ENCODE measurements at regions not wholly inside any gene's neighbourhood (a gene's known extent, or its start where the extent isn't known, plus 50 kb on each side); places are given as distances from the start of the nearest gene placed in this dataset.

GRCh38 chr4:156495091-156495490 lies 476.5 kb downstream of the PDGFC start:
- no TSS peak for BruUV-seq (replicated peaks)
- Histone ChIP-seq H3K4me2 (ENCODE audit: insufficient read depth, low read length) (no peak overlapping the region), H3K79me2 (ENCODE audit: control insufficient read depth, insufficient read depth, low read length) (no peaks in the 10 kb centered on the region), H3K36me3 (ENCODE audit: control insufficient read depth in 2 of 2, extremely low read depth in 1 of 2, insufficient read depth in 2 of 2, low read length in 2 of 2) (no peaks in the 10 kb centered on the region), H4K20me1 (replicated peaks; ENCODE audit: control insufficient read depth, extremely low read depth, insufficient read depth, low read length) (no peaks in the 10 kb centered on the region), H3K4me3 (replicated peaks in 1 of 3; ENCODE audit: insufficient read depth in 1 of 3, low read depth in 1 of 3, low read length in 3 of 3) (no peak overlapping the region), H3K9me3 (replicated peaks; ENCODE audit: control insufficient read depth, insufficient read depth, low read length) (no peaks in the 10 kb centered on the region), H2AFZ (ENCODE audit: low read depth, low read length) (no peak overlapping the region), H3K27me3 (ENCODE audit: control insufficient read depth in 2 of 2, insufficient read depth in 2 of 2, low read length in 2 of 2) (no peaks in the 10 kb centered on the region), H3K27ac (ENCODE audit: insufficient read depth, low read depth, low read length) (no peak overlapping the region), H3K9me1 (replicated peaks; ENCODE audit: control insufficient read depth, extremely low read depth, insufficient read depth, low read length) (no peaks in the 10 kb centered on the region), H3K4me1 (ENCODE audit: control insufficient read depth, extremely low read depth, insufficient read depth, low read length) (no peaks in the 10 kb centered on the region), H3K9ac (replicated peaks; ENCODE audit: extremely low read depth, insufficient read depth, low read length) (no peak overlapping the region)
- FAIRE-seq (no peak), DNase-seq (ENCODE audit: low read depth, low spot score) (no peak)
- TF ChIP-seq, protein P1, sequence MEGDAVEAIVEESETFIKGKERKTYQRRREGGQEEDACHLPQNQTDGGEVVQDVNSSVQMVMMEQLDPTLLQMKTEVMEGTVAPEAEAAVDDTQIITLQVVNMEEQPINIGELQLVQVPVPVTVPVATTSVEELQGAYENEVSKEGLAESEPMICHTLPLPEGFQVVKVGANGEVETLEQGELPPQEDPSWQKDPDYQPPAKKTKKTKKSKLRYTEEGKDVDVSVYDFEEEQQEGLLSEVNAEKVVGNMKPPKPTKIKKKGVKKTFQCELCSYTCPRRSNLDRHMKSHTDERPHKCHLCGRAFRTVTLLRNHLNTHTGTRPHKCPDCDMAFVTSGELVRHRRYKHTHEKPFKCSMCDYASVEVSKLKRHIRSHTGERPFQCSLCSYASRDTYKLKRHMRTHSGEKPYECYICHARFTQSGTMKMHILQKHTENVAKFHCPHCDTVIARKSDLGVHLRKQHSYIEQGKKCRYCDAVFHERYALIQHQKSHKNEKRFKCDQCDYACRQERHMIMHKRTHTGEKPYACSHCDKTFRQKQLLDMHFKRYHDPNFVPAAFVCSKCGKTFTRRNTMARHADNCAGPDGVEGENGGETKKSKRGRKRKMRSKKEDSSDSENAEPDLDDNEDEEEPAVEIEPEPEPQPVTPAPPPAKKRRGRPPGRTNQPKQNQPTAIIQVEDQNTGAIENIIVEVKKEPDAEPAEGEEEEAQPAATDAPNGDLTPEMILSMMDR (IDR thresholded peaks at IDR 0.05; ENCODE audit: extremely low read depth in 1 of 2, insufficient read depth in 1 of 2, low read depth in 1 of 2, low read length in 2 of 2) = no peak
- TF ChIP-seq POLR2A (IDR thresholded peaks at IDR 0.05; ENCODE audit: low read depth, low read length) = no peak
- TF ChIP-seq JUN (IDR thresholded peaks at IDR 0.05; ENCODE audit: borderline replicate concordance, insufficient read depth, insufficient read length, low read depth) = no peak
- no peak for TF ChIP-seq GATA2 (IDR thresholded peaks at IDR 0.05; ENCODE audit: insufficient read depth, insufficient read length, low read depth, low read length)
- intact Hi-C loops (cut with micrococcal nuclease) = no loop called here
- dilution Hi-C loops (cut with MboI; ENCODE audit: extremely low pct_ligation_motif_present, low sequenced_read_pairs) = no loop called here
- POLR2A ChIA-PET = no interaction called here
- CTCF ChIA-PET = interaction anchor here (0.7 kb wide), 1 partner anchor 13 kb away, joined by 3 read pairs; no protein-coding TSS in a partner anchor

DNA sequence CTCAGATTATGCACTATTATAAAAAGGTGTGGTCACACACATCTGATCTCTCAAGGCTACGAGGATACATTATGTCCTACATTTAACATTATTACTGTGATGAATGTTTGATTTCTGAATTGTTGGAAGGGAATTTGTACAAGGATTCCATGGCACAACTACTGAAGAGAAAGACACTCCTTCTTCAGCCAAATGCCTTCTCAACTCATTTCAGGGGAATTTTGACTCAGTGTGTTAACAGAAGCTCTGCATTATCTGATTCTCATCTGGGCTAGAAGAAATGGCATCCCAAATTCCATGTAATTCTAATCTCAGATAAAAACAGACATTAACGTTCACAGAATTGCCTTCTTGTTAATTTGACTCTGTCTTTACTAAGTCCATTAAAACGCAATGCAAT lies 477.7 kb downstream of the PDGFC start:
- ChIA-PET CTCF (no interaction called here), POLR2A (no interaction called here)
- H3K4me1 ChIP-seq (ENCODE audit: control insufficient read depth, extremely low read depth, insufficient read depth, low read length) = no peaks in the 10 kb centered on the region
- H3K27me3 ChIP-seq (ENCODE audit: control insufficient read depth in 2 of 2, insufficient read depth in 2 of 2, low read length in 2 of 2) = no peaks in the 10 kb centered on the region
- no peak overlapping the region for H3K4me3 ChIP-seq (replicated peaks in 1 of 3; ENCODE audit: insufficient read depth in 1 of 3, low read depth in 1 of 3, low read length in 3 of 3)
- H3K36me3 ChIP-seq (ENCODE audit: control insufficient read depth in 2 of 2, extremely low read depth in 1 of 2, insufficient read depth in 2 of 2, low read length in 2 of 2) = no peaks in the 10 kb centered on the region
- H3K9me3 ChIP-seq (replicated peaks; ENCODE audit: control insufficient read depth, insufficient read depth, low read length) = no peaks in the 10 kb centered on the region
- intact Hi-C loops (cut with micrococcal nuclease) = no loop called here
- BruUV-seq (replicated peaks) = no TSS peak
- dilution Hi-C loops (cut with MboI; ENCODE audit: extremely low pct_ligation_motif_present, low sequenced_read_pairs) = no loop called here
- H3K4me2 ChIP-seq (ENCODE audit: insufficient read depth, low read length) = no peak overlapping the region
- no peak for TF ChIP-seq POLR2AphosphoS5 (IDR thresholded peaks at IDR 0.05; ENCODE audit: insufficient read depth, low read depth, low read length)
- TF ChIP-seq EZH2 (IDR thresholded peaks at IDR 0.05; ENCODE audit: borderline replicate concordance, low read depth, low read length, severe bottlenecking) = no peak
- TF ChIP-seq JUN (IDR thresholded peaks at IDR 0.05; ENCODE audit: borderline replicate concordance, insufficient read depth, insufficient read length, low read depth) = no peak
- no peak for TF ChIP-seq FOS (IDR thresholded peaks at IDR 0.05; ENCODE audit: borderline replicate concordance, insufficient read depth, low read length)
- TF ChIP-seq, protein P1 (IDR thresholded peaks at IDR 0.05; ENCODE audit: extremely low read depth in 1 of 2, insufficient read depth in 1 of 2, low read depth in 1 of 2, low read length in 2 of 2) = no peak
- TF ChIP-seq GATA2 (IDR thresholded peaks at IDR 0.05; ENCODE audit: insufficient read depth, insufficient read length, low read depth, low read length) = no peak
- TF ChIP-seq, protein P2, sequence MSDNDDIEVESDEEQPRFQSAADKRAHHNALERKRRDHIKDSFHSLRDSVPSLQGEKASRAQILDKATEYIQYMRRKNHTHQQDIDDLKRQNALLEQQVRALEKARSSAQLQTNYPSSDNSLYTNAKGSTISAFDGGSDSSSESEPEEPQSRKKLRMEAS (IDR thresholded peaks at IDR 0.05; ENCODE audit: insufficient read depth, insufficient read length) = no peak
- TF ChIP-seq POLR2A (IDR thresholded peaks at IDR 0.05; ENCODE audit: low read depth, low read length) = no peak
- TF ChIP-seq MYC (IDR thresholded peaks at IDR 0.05; ENCODE audit: low read depth, low read length) = no peak
- no peak overlapping the region for H3K9ac ChIP-seq (replicated peaks; ENCODE audit: extremely low read depth, insufficient read depth, low read length)
- no peak overlapping the region for H2AFZ ChIP-seq (ENCODE audit: low read depth, low read length)
- H4K20me1 ChIP-seq (replicated peaks; ENCODE audit: control insufficient read depth, extremely low read depth, insufficient read depth, low read length) = no peaks in the 10 kb centered on the region
- no peak overlapping the region for H3K27ac ChIP-seq (ENCODE audit: insufficient read depth, low read depth, low read length)
- DNase-seq (ENCODE audit: low read depth, low spot score) = no peak
- peak; percentile 26 for FAIRE-seq
- H3K9me1 ChIP-seq (replicated peaks; ENCODE audit: control insufficient read depth, extremely low read depth, insufficient read depth, low read length) = no peaks in the 10 kb centered on the region
- no peaks in the 10 kb centered on the region for H3K79me2 ChIP-seq (ENCODE audit: control insufficient read depth, insufficient read depth, low read length)

Data from endothelial cell of umbilical vein (primary cell).